HG02943 (cell line): ENCODE measurements at regions not wholly inside any gene's neighbourhood (a gene's known extent, or its start where the extent isn't known, plus 50 kb on each side); places are given as distances from the start of the nearest gene placed in this dataset.

ENCODE experiments used
- ATAC-seq: cut with Tn5 transposase; IDR thresholded peaks from one replicate; pipeline ENCODE4 v1.9.1; 2021; ENCODE audit warnings: mild to moderate bottlenecking, low read depth, moderate library complexity; ENCODE audit not compliant: unreplicated experiment

DNA sequence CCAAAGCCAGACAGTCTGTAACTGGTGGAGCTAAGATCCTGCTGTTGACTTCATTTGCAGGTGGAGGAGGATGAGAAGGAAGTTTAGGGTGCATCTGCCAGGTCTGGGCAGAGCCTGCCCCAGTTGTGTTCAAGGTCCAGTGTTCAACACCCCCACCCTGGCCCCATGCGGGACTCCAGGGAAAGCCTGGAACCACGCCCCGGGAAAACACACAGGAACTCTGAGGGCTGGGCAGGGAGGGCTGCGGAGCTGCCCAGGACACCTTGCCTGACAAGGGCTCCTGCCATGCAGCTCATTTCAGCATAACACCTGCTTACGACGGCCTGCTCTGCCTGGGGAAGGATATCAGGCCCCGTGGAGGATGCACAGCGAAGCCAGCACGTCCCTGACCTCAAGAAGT is 286.3 kb downstream of the XXYLT1 start:
- ATAC-seq: no peak

DNA sequence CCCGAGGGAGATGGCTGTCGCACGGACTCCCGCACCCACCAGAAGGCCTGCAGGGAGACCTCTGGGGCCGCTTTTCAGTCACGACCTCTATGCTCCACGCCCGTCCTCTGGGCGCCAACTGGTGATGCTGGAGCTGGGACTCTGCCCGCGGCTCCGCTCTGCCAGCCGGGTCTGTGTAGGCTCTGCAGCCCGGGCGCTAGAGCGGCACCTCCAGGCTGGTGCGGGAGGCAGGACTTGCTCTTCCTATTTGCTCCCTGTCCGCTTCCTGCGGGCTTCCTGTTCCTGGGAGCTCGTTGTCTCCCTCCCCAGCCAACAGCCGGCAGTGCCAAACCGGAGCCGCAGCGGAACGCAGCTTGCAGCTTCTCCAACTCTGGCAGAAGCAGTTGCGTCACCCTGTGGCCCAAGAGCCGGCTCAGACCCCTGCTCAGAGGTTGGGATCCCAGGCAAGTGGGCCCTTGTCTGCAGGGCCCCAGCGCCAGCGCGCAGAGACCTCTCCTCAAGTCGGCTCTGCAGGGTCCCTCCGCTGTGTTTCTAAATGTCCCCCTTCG is 285.9 kb downstream of the XXYLT1 start:
- no peak for ATAC-seq

- no peak for ATAC-seq
Observed at GRCh38 chr3:194986208-194987043, 284.5 kb downstream of the XXYLT1 start.

DNA sequence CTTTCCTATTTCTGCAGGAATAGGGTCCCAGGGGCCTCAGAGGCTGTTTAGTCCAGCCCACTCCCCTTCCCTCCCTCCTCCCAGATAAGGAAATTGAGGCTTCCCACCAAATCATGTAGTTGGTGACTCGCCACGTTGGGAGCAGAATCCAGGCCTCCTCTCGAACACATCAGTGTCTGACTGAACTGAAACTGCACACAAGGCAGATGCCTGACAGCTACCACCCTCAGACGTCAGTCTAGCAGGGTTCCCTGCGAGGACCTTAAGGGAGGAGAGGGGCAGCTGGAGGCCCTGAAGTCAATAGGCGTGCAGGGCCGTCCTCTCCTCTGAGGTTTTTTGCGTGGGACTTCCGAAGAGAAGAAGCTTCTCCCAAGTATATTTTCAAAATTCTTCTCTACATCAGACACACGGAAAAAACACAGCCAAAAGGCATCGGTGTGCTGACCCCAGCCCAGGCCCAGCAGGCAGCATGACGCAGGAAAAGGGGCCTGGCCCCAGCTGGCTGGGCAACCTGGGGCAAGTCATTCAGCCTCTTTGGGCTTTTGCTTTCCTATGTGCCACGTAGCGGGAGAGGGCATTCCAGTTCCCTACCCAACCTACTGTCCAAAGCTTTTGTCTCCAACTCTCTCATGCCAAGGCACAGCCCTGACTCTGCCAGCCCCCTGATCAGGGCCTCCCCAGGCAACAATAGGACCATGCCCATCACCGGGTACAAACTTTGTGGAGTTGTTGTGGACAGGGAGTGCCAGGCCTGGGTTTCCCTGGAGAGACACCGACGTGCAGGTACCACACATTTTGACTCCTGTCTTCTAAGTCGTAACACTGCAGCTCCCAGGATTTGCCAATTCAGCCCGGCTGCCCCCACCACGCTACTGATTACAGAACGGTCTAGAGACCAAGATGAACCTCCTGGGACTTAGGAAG is 283.1 kb downstream of the XXYLT1 start:
- ATAC-seq: no peak

GRCh38 chr3:194988495-194989165 is 282.3 kb downstream of the XXYLT1 start:
- no peak for ATAC-seq

- no peak for ATAC-seq
Observed at GRCh38 chr3:194989241-194989640, 281.7 kb downstream of the XXYLT1 start.

DNA sequence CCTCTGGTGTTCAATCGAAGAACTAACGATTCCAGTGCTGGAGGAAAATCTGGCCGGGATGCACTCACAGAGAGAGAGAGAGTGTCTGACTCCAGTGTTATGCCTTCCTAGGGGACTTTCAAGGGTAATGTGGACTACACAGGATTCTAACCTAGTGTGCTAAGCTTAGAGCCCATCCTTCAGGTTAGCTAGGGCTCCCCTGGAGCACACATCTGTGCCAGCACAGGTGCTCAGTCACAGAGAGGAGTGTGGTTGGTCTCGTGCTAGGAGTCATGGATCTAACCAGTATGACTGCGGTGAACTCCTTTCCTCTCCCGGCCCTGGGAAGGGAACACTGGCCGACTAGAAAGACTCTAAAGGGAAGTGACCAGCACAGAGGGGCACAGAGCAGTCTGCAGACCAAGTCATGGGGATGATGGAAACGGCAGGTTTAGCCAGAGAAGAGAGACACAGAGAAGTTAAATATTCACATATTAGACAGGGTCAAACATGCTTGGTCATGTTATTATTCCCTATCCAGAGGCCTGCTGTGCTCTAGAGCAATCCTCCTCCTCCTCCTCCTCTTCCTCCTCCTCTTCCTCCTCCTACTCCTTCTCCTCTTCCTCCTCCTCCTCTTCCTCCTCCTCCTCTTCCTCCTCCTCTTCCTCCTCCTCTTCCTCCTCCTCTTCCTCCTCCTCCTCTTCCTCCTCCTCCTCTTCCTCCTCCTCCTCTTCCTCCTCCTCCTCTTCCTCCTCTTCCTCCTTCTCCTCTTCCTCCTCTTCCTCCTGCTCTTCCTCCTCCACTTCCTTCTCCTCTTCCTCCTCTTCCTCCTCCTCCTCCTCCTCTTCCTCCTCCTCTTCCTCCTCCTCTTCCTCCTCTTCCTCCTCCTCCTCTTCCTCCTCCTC is 280.3 kb downstream of the XXYLT1 start:
- ATAC-seq: no peak

GRCh38 chr3:194991338-194991654 is 279.7 kb downstream of the XXYLT1 start:
- ATAC-seq: no peak

DNA sequence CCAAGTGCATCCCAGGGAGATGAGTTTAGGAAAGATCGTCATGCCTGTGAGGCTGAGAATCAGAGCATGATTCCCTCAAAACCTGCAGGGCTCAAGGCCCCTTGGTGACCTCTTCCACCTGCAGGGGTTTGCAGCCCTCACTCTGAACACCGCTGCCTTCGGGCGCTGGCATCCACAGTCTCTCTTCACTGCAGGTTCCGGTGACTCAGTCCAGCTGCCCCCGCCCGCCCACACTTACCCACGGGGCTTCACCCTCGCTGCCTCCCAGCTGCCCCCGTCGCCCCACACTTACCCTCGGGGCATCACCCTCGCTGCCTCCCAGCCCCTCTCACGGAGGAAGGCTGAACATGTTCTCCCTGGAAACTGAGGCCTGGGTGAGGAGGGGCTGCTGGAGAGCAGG is 277.1 kb downstream of the XXYLT1 start:
- no peak for ATAC-seq

DNA sequence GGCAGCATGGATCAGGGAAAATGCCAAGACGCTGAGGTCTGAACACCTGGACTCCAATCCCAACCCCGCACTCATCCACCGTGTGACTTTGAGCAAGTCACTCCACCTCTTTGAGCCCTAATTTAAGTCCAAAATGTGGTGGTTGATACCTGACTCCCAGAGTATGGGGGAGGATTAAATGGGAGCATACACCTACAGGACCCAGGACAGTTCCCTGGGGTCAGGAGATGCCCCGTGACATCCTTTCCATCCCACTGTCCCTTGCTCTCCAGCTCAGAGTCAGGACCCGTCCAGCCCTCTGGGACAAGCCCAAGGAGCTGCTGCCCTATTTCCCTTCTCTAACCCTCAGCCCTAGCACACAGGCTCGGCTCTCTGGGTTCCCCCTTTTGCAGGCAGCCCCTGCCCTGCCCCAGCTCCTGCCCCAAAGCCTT is 276.4 kb downstream of the XXYLT1 start:
- ATAC-seq: no peak

DNA sequence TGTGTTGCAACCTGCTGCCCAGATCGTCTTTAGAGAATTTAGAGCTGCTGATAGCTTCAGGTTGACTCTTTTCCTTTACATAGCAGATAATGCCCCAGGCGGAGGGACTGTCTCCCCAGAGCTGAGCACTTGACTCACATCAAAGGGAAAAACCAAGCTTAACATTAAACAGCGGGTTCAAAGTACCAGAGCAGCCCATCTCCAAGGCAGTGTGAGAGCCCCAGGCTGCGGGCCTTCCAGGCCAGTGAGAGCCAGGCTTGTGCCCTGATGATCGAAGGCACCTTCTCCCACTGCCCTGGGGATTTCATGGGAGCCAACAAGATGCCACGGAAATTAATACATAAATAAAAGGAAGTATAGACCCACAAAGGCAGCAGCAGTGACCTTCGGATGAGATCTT is 275.6 kb downstream of the XXYLT1 start:
- ATAC-seq: no peak

GRCh38 chr3:194995922-194996321 is 275.0 kb downstream of the XXYLT1 start:
- ATAC-seq: no peak

GRCh38 chr3:194996746-194997145 is 274.2 kb downstream of the XXYLT1 start:
- ATAC-seq: no peak

- ATAC-seq: no peak
Observed at GRCh38 chr3:194998417-194998816, 272.5 kb downstream of the XXYLT1 start.

GRCh38 chr3:194998948-194999347 is 272.0 kb downstream of the XXYLT1 start:
- ATAC-seq: no peak

- no peak for ATAC-seq
Observed at GRCh38 chr3:194999491-194999890, 271.5 kb downstream of the XXYLT1 start.

GRCh38 chr3:195001261-195001660 is 269.7 kb downstream of the XXYLT1 start:
- ATAC-seq: no peak

DNA sequence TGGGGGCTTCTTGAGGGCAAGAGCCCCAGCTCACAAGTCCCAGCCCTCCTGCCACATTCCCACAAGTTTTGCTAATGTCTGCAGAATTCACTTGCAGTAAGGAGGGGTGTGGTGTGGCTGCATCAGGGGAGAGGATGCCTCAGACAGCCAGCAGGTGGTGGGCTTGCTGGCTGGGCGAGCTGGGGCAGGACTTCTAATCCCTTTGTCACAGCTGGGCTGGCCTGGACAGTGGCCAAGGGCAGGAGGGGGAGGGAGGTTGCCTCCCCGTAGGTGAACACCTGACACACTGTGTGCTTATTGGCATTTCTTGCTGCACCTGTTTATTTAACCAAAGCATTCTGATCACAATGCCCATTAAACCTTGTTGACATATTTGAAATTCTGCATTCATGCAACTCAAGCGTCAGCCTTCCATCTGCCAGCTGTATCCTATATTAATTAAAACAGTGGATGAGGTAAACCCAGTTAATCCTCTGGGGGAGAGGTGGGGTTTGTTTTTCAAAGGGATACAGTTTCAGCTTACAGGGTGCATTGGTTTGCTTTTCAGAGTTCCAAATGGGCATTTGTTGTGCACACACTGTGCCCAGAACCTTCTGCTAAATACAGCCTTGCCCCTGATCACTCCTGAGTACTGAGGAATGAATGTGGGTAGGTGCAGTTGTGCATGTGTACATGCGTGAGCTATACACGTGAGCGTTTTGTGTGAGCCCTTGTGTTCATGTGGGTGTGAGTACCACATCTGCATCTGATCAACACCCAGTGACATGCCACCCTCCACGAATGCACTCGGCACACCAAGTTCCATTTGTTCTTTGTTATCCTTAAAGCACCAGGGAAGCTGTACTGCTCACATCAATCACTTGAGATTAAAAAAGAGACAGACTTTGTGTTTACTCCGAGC is 268.7 kb downstream of the XXYLT1 start:
- ATAC-seq: no peak
